ENCODE measurements at regions not wholly inside any gene's neighbourhood (a gene's known extent, or its start where the extent isn't known, plus 50 kb on each side); places are given as distances from the start of the nearest gene placed in this dataset.

DNA sequence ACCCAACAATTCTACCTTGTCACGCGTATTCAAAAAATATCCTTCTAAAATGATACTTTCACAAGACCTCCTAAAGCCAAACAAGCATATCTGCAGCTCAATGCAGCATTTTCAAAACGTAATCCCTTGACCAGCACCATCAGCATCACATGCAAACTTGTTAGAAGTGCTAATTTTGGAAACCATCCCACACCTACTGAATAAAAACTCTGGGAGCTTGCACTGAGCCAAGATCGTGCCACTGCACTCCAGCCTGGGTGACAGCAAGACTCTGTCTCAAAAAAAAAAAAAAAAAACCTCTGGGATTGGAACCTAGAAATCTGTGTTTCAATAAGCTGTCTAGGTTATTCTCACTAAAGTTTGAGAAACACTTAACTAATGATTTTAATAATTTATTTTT, 223.3 kb upstream of the CCDC54 start:
- TF ChIP-seq SUZ12 (IDR thresholded peaks at IDR 0.05; ENCODE audit: extremely low read depth, insufficient read depth, insufficient read length) (no peak), YY1 (IDR thresholded peaks at IDR 0.05; ENCODE audit: insufficient read depth, insufficient read length) (no peak), ZNF274 (IDR thresholded peaks at IDR 0.05; ENCODE audit: low read depth, low read length) (no peak)
